ENCODE measurements at regions not wholly inside any gene's neighbourhood (a gene's known extent, or its start where the extent isn't known, plus 50 kb on each side); places are given as distances from the start of the nearest gene placed in this dataset.
A peak's percentile ranks its signal among the peaks of the same experiment; 100 is the strongest.

DNA sequence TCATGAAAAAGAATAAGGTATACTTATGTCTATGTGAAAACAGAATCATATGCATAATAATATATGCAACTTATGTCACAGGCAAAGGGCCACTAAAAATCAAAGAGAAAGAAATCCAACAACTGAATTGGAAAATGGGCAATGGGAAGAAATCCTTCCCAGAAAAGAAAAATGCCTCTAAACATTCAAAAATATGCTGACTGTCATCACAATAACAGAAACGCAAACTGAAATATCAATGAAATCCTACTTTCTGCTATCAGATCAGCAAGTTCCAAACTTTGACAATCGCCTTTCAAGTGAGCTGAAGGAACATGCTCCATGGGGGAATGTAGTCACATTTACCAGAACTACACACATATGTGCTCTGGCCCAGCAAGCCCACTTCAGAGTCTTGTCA lies 99.4 kb upstream of the KLF13 start:
- Histone ChIP-seq H3K9ac (ENCODE audit: insufficient read length) (no peak overlapping the region), H3K27ac (no peak overlapping the region), H3K9me3 (ENCODE audit: low read depth, low read length) (no peaks in the 10 kb centered on the region), H3K4me3 (no peak overlapping the region), H3K36me3 (ENCODE audit: insufficient read depth, low read length) (no peaks in the 10 kb centered on the region)
- TF ChIP-seq EZH2 (IDR thresholded peaks at IDR 0.05) (no peak), FOXP2 (optimal IDR thresholded peaks at IDR 0.05; ENCODE audit: control extremely low read depth, extremely low read length, insufficient read depth) (no peak), POLR2AphosphoS5 (IDR thresholded peaks at IDR 0.05; ENCODE audit: borderline replicate concordance, low read depth, low read length) (no peak)
- no peak for DNase-seq (ENCODE audit: low read depth, low spot score)

DNA sequence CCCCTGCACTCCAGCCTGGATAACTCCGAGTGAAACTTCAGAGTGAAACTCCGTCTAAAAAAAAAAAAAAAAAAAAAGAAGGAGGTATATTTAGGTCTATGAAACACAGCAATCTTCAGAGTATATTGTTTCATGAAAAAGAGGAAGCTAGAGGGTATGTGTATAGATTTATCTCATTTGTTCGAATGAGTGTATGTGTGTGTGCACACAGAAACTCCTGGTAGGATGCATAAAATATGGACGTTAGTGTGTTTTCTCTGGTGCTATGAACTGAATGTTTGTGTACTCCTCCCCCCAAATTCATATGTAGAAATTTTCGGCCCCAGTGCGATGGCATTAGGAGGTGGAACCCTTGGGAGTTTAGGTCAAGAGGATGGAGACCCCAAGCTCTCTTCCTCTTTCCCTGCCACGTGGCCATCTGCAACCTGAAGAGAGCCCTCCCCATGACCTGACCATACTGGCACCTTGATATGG lies 98.6 kb upstream of the KLF13 start:
- H3K9ac ChIP-seq (ENCODE audit: insufficient read length), result no peak overlapping the region
- no peaks in the 10 kb centered on the region for H3K36me3 ChIP-seq (ENCODE audit: insufficient read depth, low read length)
- no peak for DNase-seq (ENCODE audit: low read depth, low spot score)
- no peaks in the 10 kb centered on the region for H3K9me3 ChIP-seq (ENCODE audit: low read depth, low read length)
- H3K27ac ChIP-seq, result no peak overlapping the region
- no peak for TF ChIP-seq EZH2 (IDR thresholded peaks at IDR 0.05)
- no peak for TF ChIP-seq POLR2AphosphoS5 (IDR thresholded peaks at IDR 0.05; ENCODE audit: borderline replicate concordance, low read depth, low read length)
- no peak for TF ChIP-seq FOXP2 (optimal IDR thresholded peaks at IDR 0.05; ENCODE audit: control extremely low read depth, extremely low read length, insufficient read depth)
- no peak overlapping the region for H3K4me3 ChIP-seq

DNA sequence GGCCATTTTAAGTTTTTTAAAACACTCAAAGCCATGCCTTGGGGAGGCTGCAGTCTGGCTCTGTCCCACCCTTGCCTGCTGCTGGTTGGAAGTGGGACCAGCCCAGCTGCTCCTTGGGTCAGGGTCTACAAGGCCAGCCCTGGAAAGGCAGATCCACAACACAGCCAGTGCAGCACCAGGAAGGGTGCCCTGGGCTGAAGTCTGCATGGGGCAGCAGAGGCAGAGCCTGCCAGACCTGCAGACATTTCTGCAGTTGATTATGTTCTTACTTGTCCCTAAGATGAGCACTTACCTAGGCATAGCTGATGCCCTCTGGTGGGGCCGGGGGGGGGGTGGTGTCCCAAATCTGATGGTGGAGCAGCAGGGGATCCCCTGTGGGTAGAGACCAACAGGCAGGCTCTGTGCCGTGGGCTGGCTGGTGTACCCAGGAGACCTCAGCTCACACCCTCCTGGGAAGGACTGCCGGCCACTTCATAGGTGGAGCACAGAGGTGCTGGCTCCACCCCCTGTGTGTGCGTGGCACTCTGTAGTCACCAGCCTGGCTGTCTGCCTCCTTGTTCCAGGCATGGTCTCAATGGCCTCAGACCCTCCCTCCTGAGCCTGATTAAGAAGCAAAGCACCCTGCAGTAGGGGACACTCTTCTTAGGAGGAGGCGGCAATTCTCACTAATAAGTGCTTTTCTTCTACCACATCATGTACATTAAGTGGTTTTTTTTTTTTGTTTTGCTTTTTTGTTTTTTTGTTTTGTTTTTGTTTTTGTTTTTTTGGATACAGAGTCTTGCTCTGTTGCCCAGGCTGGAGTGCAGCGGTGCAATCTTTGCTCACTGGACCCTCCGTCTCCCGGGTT lies 97.4 kb upstream of the KLF13 start:
- Histone ChIP-seq H3K27ac (no peak overlapping the region), H3K4me3 (no peak overlapping the region), H3K9me3 (ENCODE audit: low read depth, low read length) (no peaks in the 10 kb centered on the region), H3K9ac (ENCODE audit: insufficient read length) (no peak overlapping the region), H3K36me3 (ENCODE audit: insufficient read depth, low read length) (no peaks in the 10 kb centered on the region)
- DNase-seq (ENCODE audit: low read depth, low spot score), result no peak
- no peak for TF ChIP-seq POLR2AphosphoS5 (IDR thresholded peaks at IDR 0.05; ENCODE audit: borderline replicate concordance, low read depth, low read length)

DNA sequence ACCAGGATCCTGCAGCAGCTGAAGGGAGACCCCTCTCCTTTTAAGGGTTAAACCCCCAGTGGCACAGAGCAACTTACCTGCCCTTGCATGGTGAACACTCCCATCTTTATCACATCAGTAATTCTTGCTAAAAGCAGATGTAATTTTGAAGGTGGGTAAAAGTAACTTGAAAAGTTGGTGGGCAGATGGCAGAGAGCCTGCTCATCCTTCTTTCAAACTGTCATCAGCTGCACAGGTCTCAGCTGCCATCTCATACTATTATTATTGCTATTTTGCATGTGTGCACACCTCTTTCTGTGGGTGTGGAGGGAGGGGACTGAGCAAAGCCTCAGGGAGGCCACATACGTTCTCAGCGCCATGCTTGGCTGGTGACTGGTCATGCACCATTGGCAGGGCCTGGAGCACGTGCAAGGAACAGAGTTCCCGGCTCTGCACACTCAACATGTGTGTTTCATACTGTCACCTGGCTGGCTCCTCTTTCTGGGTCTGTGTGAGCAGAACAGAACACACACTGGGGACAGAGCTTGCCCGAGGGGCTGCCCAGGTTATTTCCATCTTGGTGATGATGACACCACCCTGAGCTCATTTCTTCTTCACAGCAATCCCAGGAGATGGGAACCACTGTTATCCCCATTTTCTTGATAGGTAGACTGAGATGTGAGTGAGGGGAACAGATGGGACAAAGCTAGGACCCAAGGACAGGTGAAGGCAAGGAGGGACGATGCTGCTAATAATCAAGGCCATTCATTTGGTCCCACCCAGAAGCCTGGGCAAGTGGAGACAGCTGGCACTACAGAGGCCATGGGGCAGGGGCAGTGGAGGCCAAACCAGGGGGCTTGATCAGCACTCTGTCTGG lies 95.8 kb upstream of the KLF13 start:
- no peak overlapping the region for H3K4me3 ChIP-seq
- no peak for DNase-seq (ENCODE audit: low read depth, low spot score)
- no peak overlapping the region for H3K9ac ChIP-seq (ENCODE audit: insufficient read length)
- H3K36me3 ChIP-seq (ENCODE audit: insufficient read depth, low read length), result no peaks in the 10 kb centered on the region
- H3K9me3 ChIP-seq (ENCODE audit: low read depth, low read length), result no peaks in the 10 kb centered on the region
- no peak overlapping the region for H3K27ac ChIP-seq
- no peak for TF ChIP-seq EZH2 (IDR thresholded peaks at IDR 0.05)
- no peak for TF ChIP-seq FOXP2 (optimal IDR thresholded peaks at IDR 0.05; ENCODE audit: control extremely low read depth, extremely low read length, insufficient read depth)
- TF ChIP-seq POLR2AphosphoS5 (IDR thresholded peaks at IDR 0.05; ENCODE audit: borderline replicate concordance, low read depth, low read length), result no peak

DNA sequence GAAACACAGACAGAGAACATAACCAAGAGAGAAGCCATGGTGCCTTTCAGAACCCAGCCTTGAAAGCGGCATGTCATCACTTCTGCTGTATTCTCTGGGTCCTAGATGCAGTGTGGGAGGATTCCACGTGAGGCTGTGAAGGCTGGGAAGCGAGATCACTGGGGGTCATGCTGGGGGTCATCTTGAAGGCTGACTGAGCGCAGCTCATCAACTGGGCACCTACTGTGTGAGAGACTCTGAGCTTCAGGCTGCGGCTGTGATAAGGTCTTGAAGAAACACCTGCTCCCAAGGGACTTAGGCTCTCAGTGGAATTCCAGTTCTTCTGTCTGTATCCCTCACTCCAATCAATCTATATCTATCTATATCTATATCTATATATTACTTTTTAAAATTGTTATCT lies 91.8 kb upstream of the KLF13 start:
- Histone ChIP-seq H3K27ac (no peak overlapping the region), H3K4me3 (no peak overlapping the region)
- TF ChIP-seq FOXP2 (optimal IDR thresholded peaks at IDR 0.05; ENCODE audit: control extremely low read depth, extremely low read length, insufficient read depth) (no peak), EZH2 (IDR thresholded peaks at IDR 0.05) (no peak), POLR2AphosphoS5 (IDR thresholded peaks at IDR 0.05; ENCODE audit: borderline replicate concordance, low read depth, low read length) (no peak)

DNA sequence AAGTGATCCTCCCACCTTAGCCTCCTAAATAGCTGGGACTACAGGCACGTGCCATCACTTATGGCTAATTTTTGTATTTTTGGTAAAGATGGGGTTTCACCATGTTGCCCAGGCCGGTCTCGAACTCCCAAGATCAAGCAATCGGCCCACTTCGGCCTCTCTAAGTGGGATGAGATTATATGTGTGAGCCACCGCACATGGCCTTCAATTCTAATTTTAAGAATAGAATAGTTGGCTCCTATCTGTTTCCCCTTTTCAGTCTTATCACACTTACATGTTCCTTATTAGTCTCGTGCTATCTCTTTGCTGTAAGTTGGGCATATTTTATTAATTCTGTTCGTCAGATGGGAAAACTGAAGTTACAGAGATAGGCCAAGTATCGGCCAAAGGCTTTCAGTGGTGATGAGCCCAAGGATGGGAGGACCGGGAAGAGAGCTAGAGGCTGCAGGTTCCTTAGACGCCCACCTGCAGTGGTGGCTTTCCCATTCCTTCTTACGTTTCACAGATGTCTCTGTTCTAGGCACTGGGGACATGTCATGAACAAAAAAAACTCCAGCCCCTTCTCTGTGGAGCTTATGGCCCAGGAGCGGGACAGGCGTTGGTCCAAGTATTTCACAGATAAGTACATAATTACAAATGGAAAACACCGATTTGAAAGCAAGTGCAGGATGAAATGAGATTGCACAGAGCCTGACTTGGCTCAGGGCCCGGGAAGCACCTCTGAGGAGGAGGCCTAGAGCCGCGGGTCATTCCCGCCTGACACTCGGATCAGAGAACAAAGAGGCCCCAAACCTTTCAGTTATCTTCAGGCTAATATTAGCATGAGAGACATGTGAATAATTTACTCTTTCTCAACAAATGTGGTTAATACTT lies 91.1 kb upstream of the KLF13 start:
- peak overlapping the region; percentile 11; the same call in 1 of the 2 replicates for H3K4me3 ChIP-seq
- DNase-seq (ENCODE audit: low read depth, low spot score), result no peak
- no peaks in the 10 kb centered on the region for H3K36me3 ChIP-seq (ENCODE audit: insufficient read depth, low read length)
- H3K9me3 ChIP-seq (ENCODE audit: low read depth, low read length), result no peaks in the 10 kb centered on the region
- TF ChIP-seq EZH2 (IDR thresholded peaks at IDR 0.05), result no peak
- no peak for TF ChIP-seq POLR2AphosphoS5 (IDR thresholded peaks at IDR 0.05; ENCODE audit: borderline replicate concordance, low read depth, low read length)
- TF ChIP-seq FOXP2 (optimal IDR thresholded peaks at IDR 0.05; ENCODE audit: control extremely low read depth, extremely low read length, insufficient read depth), result no peak
- H3K9ac ChIP-seq (ENCODE audit: insufficient read length), result no peak overlapping the region
- no peak overlapping the region for H3K27ac ChIP-seq

More for the DNA sequence above, 91.8 kb upstream of the KLF13 start:
- no peak for DNase-seq (ENCODE audit: low read depth, low spot score)
- Histone ChIP-seq H3K9ac (ENCODE audit: insufficient read length) (no peak overlapping the region), H3K9me3 (ENCODE audit: low read depth, low read length) (no peaks in the 10 kb centered on the region), H3K36me3 (ENCODE audit: insufficient read depth, low read length) (no peaks in the 10 kb centered on the region)

DNA sequence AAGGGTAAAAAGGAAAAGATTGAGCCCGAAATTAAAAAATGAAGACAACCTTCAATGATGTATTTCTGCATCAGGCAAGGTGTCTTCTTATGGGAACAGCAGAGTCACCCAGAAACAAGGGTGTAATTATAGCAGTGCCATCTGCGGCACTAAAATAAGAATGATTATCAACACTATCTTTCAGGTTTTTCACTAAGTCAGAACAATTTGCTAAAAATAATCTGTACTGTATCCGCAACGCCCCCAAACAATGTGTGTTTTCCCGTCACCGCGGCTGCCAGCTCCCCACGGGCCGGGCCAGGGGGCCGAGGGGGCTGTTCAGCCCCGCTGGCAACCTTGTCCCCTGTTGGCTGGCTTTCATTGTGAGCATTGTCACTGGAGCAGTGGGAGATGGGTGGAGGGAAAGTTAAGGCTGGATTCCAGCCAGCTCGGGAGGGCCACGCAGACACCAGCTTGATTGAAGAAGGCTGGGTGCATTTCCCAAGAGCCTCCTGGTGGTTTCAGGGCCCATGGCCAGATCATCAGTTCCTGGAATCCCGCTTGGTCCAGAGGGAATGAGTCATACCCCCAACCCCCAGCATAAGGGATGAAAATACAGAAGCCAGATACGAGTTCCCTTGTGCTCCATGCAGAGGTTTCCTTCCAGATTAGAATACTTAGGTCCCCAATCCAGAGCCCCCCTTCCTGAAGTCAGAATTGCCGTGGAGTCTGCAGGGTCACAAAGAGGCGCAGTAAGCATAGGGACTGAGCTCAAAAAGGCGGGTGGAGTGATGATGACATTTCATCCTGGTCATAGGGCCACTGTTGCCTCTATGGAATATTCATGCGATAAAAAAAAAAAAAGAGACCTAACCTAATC lies 90.2 kb upstream of the KLF13 start:
- Histone ChIP-seq H3K9ac (ENCODE audit: insufficient read length) (peak overlapping the region; percentile 11), H3K27ac (no peak overlapping the region; the same call in 1 of the 2 replicates), H3K9me3 (ENCODE audit: low read depth, low read length) (no peaks in the 10 kb centered on the region), H3K4me3 (peak overlapping the region; percentile 11; the same call in 1 of the 2 replicates), H3K36me3 (ENCODE audit: insufficient read depth, low read length) (no peaks in the 10 kb centered on the region)
- TF ChIP-seq EZH2 (IDR thresholded peaks at IDR 0.05) (no peak), FOXP2 (optimal IDR thresholded peaks at IDR 0.05; ENCODE audit: control extremely low read depth, extremely low read length, insufficient read depth) (no peak), POLR2AphosphoS5 (IDR thresholded peaks at IDR 0.05; ENCODE audit: borderline replicate concordance, low read depth, low read length) (no peak)
- no peak for DNase-seq (ENCODE audit: low read depth, low spot score)

All from SK-N-MC (cell line).